Hepatocyte (in vitro differentiated cells): ENCODE measurements at regions not wholly inside any gene's neighbourhood (a gene's known extent, or its start where the extent isn't known, plus 50 kb on each side); places are given as distances from the start of the nearest gene placed in this dataset.

Experiments used
- DNase-seq: peaks from one replicate; pipeline ENCODE4 v3.0.0-alpha.2; 2016; ENCODE audit warnings: low spot score
- H2AFZ ChIP-seq: fragments of 200-600 bp; sonication (generic); 2 replicates; pipeline ENCODE4 v1.6.0; 2016; ENCODE audit warnings: antibody characterized with exemption, mild to moderate bottlenecking
- H3K27ac ChIP-seq: fragments of 200-600 bp; sonication (generic); 2 replicates; pipeline ENCODE4 v1.5.1; 2016; ENCODE audit warnings: mild to moderate bottlenecking
- H3K27me3 ChIP-seq: fragments of 200-600 bp; sonication (generic); 2 replicates; pipeline ENCODE4 v1.6.1; 2016
- H3K36me3 ChIP-seq: fragments of 200-600 bp; sonication (generic); replicated peaks from 2 replicates; pipeline ENCODE4 v1.5.1; 2016; ENCODE audit warnings: low read depth; ENCODE audit not compliant: insufficient read depth
- H3K4me1 ChIP-seq: fragments of 200-600 bp; sonication (generic); 2 replicates; pipeline ENCODE4 v1.5.1; 2016; ENCODE audit warnings: mild to moderate bottlenecking, moderate library complexity; ENCODE audit not compliant: insufficient read depth
- H3K4me2 ChIP-seq: fragments of 200-600 bp; sonication (generic); 2 replicates; pipeline ENCODE4 v1.6.0; 2016
- H3K4me3 ChIP-seq: fragments of 200-600 bp; sonication (generic); 2 replicates; pipeline ENCODE4 v1.5.1; 2016; ENCODE audit warnings: mild to moderate bottlenecking
- H3K79me2 ChIP-seq: fragments of 200-600 bp; sonication (generic); 2 replicates; pipeline ENCODE4 v1.6.0; 2017; ENCODE audit warnings: mild to moderate bottlenecking
- H3K9me2 ChIP-seq: fragments of 200-600 bp; sonication (generic); replicated peaks from 2 replicates; pipeline ENCODE4 v1.6.0; 2017; ENCODE audit warnings: mild to moderate bottlenecking; ENCODE audit not compliant: insufficient read depth
- H3K9me3 ChIP-seq: fragments of 200-600 bp; sonication (generic); 2 replicates; pipeline ENCODE4 v1.5.1; 2016; ENCODE audit warnings: low read depth, mild to moderate bottlenecking
- H4K20me1 ChIP-seq: fragments of 200-600 bp; sonication (generic); 2 replicates; pipeline ENCODE4 v1.6.0; 2016; ENCODE audit warnings: mild to moderate bottlenecking; ENCODE audit not compliant: insufficient read depth, poor library complexity, severe bottlenecking
- EZH2 ChIP-seq: fragments of 200-600 bp; sonication (generic); IDR thresholded peaks from 2 replicates; pipeline ENCODE4 v1.6.1; 2016; ENCODE audit warnings: antibody characterized with exemption, mild to moderate bottlenecking, borderline replicate concordance
- EZH2phosphoT487 ChIP-seq: fragments of 200-600 bp; sonication (generic); IDR thresholded peaks from one replicate; pipeline ENCODE4 v1.6.1; 2018; ENCODE audit warnings: antibody characterized with exemption, mild to moderate bottlenecking, low read depth, moderate library complexity; ENCODE audit not compliant: unreplicated experiment, severe bottlenecking
- WGBS: methylation state at CpG from one replicate; pipeline ENCODE4 v1.1.6; 2016; ENCODE audit warnings: low lambda C conversion rate; ENCODE audit errors: missing lambda C conversion rate; 5-methylcytosine and 5-hydroxymethylcytosine counted together
- TF ChIP-seq, protein P1 (sequence below): fragments of 200-600 bp; sonication (generic); IDR thresholded peaks from 2 replicates; pipeline ENCODE4 v1.5.1; 2016; ENCODE audit warnings: antibody characterized with exemption, mild to moderate bottlenecking; ENCODE audit not compliant: poor library complexity

DNA sequence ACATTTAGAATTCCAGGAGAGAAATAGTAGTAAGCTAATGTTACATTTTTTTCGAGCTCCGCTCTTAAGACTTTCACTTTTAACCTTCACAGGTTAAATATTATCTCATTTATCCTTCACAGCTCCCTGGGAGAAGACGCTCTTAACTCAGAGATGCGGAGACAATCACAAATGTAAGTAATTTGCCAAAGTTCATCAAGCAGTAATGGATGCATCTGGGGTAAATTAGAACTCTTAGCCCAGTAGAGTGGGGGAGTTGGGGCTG lies 168.5 kb downstream of the SPP2 start:
- H3K4me2 ChIP-seq: peak overlapping the region; percentile 26
- DNase-seq: no peak
- no peak overlapping the region for H2AFZ ChIP-seq
- no peaks in the 10 kb centered on the region for H3K9me2 ChIP-seq
- 69% methylated on average over 4 of the region's 4 CpGs for WGBS
- TF ChIP-seq, protein P1, sequence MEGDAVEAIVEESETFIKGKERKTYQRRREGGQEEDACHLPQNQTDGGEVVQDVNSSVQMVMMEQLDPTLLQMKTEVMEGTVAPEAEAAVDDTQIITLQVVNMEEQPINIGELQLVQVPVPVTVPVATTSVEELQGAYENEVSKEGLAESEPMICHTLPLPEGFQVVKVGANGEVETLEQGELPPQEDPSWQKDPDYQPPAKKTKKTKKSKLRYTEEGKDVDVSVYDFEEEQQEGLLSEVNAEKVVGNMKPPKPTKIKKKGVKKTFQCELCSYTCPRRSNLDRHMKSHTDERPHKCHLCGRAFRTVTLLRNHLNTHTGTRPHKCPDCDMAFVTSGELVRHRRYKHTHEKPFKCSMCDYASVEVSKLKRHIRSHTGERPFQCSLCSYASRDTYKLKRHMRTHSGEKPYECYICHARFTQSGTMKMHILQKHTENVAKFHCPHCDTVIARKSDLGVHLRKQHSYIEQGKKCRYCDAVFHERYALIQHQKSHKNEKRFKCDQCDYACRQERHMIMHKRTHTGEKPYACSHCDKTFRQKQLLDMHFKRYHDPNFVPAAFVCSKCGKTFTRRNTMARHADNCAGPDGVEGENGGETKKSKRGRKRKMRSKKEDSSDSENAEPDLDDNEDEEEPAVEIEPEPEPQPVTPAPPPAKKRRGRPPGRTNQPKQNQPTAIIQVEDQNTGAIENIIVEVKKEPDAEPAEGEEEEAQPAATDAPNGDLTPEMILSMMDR: no peak
- TF ChIP-seq EZH2phosphoT487: no peak
- TF ChIP-seq EZH2: no peak
- peaks cover 4% of the 10 kb centered on the region for H3K4me1 ChIP-seq
- H3K27ac ChIP-seq: peak overlapping the region; percentile 5
- no peaks in the 10 kb centered on the region for H3K9me3 ChIP-seq
- H3K27me3 ChIP-seq: no peaks in the 10 kb centered on the region
- no peak overlapping the region for H3K4me3 ChIP-seq
- H3K79me2 ChIP-seq: no peaks in the 10 kb centered on the region
- H3K36me3 ChIP-seq: no peaks in the 10 kb centered on the region
- no peaks in the 10 kb centered on the region for H4K20me1 ChIP-seq

DNA sequence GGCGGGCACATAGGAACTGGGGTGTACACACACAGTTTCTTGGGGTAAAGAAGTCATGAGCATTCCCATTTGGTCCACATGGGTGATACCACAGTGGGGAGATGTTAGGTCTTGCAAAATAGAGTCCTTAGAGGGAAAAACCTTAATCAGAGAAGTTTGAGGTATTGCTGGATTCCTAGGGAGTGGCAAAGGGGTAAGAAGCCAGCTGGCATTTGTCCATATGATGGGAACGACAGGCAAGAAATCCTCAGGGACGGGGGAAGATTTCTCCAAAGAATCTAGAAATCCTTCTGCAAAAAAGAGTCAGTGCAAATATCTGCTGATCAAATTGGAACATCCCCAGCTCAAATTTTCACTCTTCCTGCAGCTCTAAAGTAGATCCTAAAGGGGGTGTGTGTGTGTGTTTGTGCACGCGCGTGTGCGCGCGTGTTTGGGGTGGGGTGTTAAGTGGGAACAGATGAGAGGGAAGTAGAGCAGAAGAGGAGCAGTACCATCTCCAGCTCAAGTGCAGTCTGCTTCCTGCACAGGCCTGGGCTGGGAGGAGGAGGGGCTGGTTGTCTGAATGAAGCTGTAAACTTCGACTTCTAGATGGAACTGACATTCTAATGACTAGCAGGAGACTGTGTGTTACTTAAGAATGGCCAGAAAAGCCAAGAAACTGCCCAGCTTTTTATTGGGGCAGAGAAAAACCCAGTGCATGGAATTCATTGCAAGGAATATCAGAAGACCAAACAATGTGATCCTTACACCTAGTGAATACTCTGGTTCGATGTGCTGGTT lies 168.0 kb downstream of the SPP2 start:
- 59% methylated on average over 11 of the region's 11 CpGs for whole genome bisulfite sequencing
- H4K20me1 ChIP-seq: no peaks in the 10 kb centered on the region
- no peak overlapping the region for H2AFZ ChIP-seq
- H3K9me2 ChIP-seq: no peaks in the 10 kb centered on the region
- H3K79me2 ChIP-seq: no peaks in the 10 kb centered on the region
- H3K4me2 ChIP-seq: peak overlapping the region; percentile 26
- H3K4me3 ChIP-seq: no peak overlapping the region
- peak overlapping the region; percentile 5 for H3K27ac ChIP-seq
- TF ChIP-seq EZH2phosphoT487 (no peak), EZH2 (no peak)
- TF ChIP-seq, protein P1: no peak
- H3K36me3 ChIP-seq: no peaks in the 10 kb centered on the region
- H3K9me3 ChIP-seq: no peaks in the 10 kb centered on the region
- no peaks in the 10 kb centered on the region for H3K27me3 ChIP-seq
- peak; percentile 45 for DNase-seq
- H3K4me1 ChIP-seq: peaks cover 4% of the 10 kb centered on the region

DNA sequence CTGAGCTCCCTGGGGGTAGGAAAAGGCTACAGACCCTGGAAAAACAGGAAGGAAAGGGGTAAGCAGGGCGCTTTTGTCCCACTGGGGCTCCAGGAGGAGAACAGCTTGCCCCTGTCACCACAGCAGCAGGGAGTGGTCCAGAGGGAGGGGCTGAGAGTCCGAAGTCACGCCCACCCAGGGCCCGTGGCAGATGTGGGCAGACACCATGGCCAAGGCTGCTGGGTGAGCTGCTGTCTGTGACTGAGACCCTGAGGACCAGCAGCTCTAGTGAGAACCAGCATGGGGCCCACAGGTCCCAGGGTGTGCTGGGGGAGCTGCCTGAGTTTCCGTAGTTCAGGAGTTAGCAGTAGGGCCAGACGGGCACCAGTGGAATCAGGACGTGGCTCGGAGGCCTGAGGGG lies 162.0 kb downstream of the SPP2 start:
- no peaks in the 10 kb centered on the region for H4K20me1 ChIP-seq
- no peaks in the 10 kb centered on the region for H3K9me2 ChIP-seq
- H3K27me3 ChIP-seq: no peaks in the 10 kb centered on the region
- no peak overlapping the region for H2AFZ ChIP-seq
- no peak overlapping the region for H3K4me3 ChIP-seq
- no peaks in the 10 kb centered on the region for H3K79me2 ChIP-seq
- 87% methylated on average over 8 of the region's 8 CpGs for WGBS
- no peak for DNase-seq
- TF ChIP-seq, protein P1: no peak
- no peak for TF ChIP-seq EZH2
- no peak for TF ChIP-seq EZH2phosphoT487
- H3K4me1 ChIP-seq: peaks cover 13% of the 10 kb centered on the region
- no peaks in the 10 kb centered on the region for H3K36me3 ChIP-seq
- no peak overlapping the region for H3K4me2 ChIP-seq
- no peaks in the 10 kb centered on the region for H3K9me3 ChIP-seq
- H3K27ac ChIP-seq: peak overlapping the region; percentile 51
